ENCODE measurements at regions not wholly inside any gene's neighbourhood (a gene's known extent, or its start where the extent isn't known, plus 50 kb on each side); places are given as distances from the start of the nearest gene placed in this dataset.

DNA sequence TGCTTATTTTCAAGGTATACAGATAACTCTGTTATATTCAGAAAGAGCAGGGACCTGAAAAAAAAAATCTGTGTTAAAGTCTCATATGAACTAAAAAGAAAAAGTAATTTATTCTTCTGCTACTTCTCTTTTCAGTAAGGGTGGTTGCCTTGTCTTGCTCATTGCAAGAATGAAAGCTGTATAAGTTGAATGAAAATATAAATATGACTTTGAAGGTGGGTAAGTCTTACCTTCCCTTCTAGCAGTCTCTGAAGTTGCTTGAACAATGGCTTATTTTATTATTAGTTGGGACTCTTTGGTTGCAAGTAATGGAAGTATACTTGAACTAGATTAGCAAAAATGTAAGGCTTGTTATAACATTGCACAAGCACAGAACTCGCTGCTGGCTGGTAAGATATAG lies 1554.9 kb downstream of the SI start:
- BruUV-seq (replicated peaks) = no TSS peak
- intact Hi-C loops (cut with micrococcal nuclease) = no loop called here

More for the DNA sequence above, 1554.9 kb downstream of the SI start:
- H3K9me1 ChIP-seq (ENCODE audit: control insufficient read depth, insufficient read depth, low read length) = no peaks in the 10 kb centered on the region
- peaks cover 13% of the 10 kb centered on the region; the same call in 2 of the 3 replicates for H3K36me3 ChIP-seq (ENCODE audit: control insufficient read depth, insufficient read depth, low read length)
- WGBS (ENCODE audit: insufficient coverage, low coverage, missing lambda C conversion rate) = 11% methylated on average over 1 of the region's 1 CpG
- H3K27ac ChIP-seq (ENCODE audit: extremely low read depth, low read depth, low read length) = no peak overlapping the region
- H3K9me3 ChIP-seq (replicated peaks; ENCODE audit: control insufficient read depth, insufficient read depth, low read depth, low read length) = no peaks in the 10 kb centered on the region
- no peak for ATAC-seq
- TF ChIP-seq ZNF23 (CRISPR knock-in tag; IDR thresholded peaks at IDR 0.05) (no peak), PHF8 (IDR thresholded peaks at IDR 0.05; ENCODE audit: borderline replicate concordance, low read length) (no peak), ELF4 (CRISPR knock-in tag; IDR thresholded peaks at IDR 0.05) (no peak), ZNF146 (CRISPR knock-in tag; IDR thresholded peaks at IDR 0.05; ENCODE audit: unreplicated experiment) (no peak), SIN3A (IDR thresholded peaks at IDR 0.05; ENCODE audit: borderline replicate concordance in 2 of 2, control insufficient read depth in 1 of 2, low read depth in 2 of 2, low read length in 2 of 2) (no peak), XRCC4 (IDR thresholded peaks at IDR 0.05; ENCODE audit: extremely low read depth, insufficient read depth, insufficient read length) (no peak), ZNF175 (CRISPR knock-in tag; IDR thresholded peaks at IDR 0.05; ENCODE audit: low read depth) (no peak), HDAC3 (IDR thresholded peaks at IDR 0.05; ENCODE audit: borderline replicate concordance, partially characterized antibody) (no peak), FOXJ2 (tag; IDR thresholded peaks at IDR 0.05) (no peak), MAFF (IDR thresholded peaks at IDR 0.05; ENCODE audit: low read length) (no peak), FOXK1 (CRISPR knock-in tag; IDR thresholded peaks at IDR 0.05; ENCODE audit: borderline replicate concordance) (no peak), ZNF583 (CRISPR knock-in tag; IDR thresholded peaks at IDR 0.05) (no peak)
- TF ChIP-seq, protein P1, sequence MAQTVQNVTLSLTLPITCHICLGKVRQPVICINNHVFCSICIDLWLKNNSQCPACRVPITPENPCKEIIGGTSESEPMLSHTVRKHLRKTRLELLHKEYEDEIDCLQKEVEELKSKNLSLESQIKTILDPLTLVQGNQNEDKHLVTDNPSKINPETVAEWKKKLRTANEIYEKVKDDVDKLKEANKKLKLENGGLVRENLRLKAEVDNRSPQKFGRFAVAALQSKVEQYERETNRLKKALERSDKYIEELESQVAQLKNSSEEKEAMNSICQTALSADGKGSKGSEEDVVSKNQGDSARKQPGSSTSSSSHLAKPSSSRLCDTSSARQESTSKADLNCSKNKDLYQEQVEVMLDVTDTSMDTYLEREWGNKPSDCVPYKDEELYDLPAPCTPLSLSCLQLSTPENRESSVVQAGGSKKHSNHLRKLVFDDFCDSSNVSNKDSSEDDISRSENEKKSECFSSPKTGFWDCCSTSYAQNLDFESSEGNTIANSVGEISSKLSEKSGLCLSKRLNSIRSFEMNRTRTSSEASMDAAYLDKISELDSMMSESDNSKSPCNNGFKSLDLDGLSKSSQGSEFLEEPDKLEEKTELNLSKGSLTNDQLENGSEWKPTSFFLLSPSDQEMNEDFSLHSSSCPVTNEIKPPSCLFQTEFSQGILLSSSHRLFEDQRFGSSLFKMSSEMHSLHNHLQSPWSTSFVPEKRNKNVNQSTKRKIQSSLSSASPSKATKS (CRISPR knock-in tag; IDR thresholded peaks at IDR 0.05) = no peak
- no peak overlapping the region for H3K9ac ChIP-seq (ENCODE audit: insufficient read depth in 1 of 2, low read depth in 2 of 2, low read length in 2 of 2)
- no peak overlapping the region for H3K4me2 ChIP-seq (ENCODE audit: insufficient read depth, low read length)
- H2AFZ ChIP-seq (ENCODE audit: low read depth, low read length) = no peak overlapping the region
- H3K4me1 ChIP-seq (replicated peaks in 1 of 2; ENCODE audit: control insufficient read depth in 2 of 2, insufficient read depth in 2 of 2, low read length in 2 of 2) = no peaks in the 10 kb centered on the region
- H4K20me1 ChIP-seq (replicated peaks; ENCODE audit: control insufficient read depth, insufficient read depth, low read length) = no peaks in the 10 kb centered on the region
- no peak overlapping the region for H3K4me3 ChIP-seq
- DNase-seq (ENCODE audit: extremely low read depth in 1 of 4, low spot score in 3 of 4) = no peak
- ChIA-PET POLR2A (no interaction called here), CTCF (ENCODE audit: low intra/inter-chr PET ratio) (no interaction called here)
- no peaks in the 10 kb centered on the region for H3K27me3 ChIP-seq (ENCODE audit: control insufficient read depth in 2 of 2, insufficient read depth in 2 of 2, low read length in 2 of 2)
- no peaks in the 10 kb centered on the region for H3K79me2 ChIP-seq (ENCODE audit: control insufficient read depth, insufficient read depth, low read length)
- no peak for FAIRE-seq
- in situ Hi-C loops (cut with MboI) = no loop called here
